Nephron (organoid): ENCODE measurements at regions not wholly inside any gene's neighbourhood (a gene's known extent, or its start where the extent isn't known, plus 50 kb on each side); places are given as distances from the start of the nearest gene placed in this dataset.

Experiments used
- H3K27ac Mint-ChIP-seq, 3 experiments: 2 replicates each; pipeline ENCODE4 v1.8.0; 2020; ENCODE audit warnings: mixed read lengths in 3 of 3, mild to moderate bottlenecking in 2 of 3, moderate library complexity in 1 of 3
- H3K27me3 Mint-ChIP-seq: 2 replicates; pipeline ENCODE4 v1.8.0; 2021; ENCODE audit warnings: low read depth, mild to moderate bottlenecking, moderate library complexity, mixed read lengths
- H3K36me3 Mint-ChIP-seq: 2 replicates; pipeline ENCODE4 v1.8.0; 2020; ENCODE audit warnings: low read depth, mixed read lengths
- H3K4me1 Mint-ChIP-seq: 2 replicates; pipeline ENCODE4 v1.8.0; 2020; ENCODE audit warnings: mixed read lengths
- H3K4me3 Mint-ChIP-seq, 3 experiments: 2 replicates each; pipeline ENCODE4 v1.8.0; 2020; ENCODE audit warnings: mild to moderate bottlenecking in 3 of 3, mixed read lengths in 3 of 3, moderate library complexity in 2 of 3
- H3K9me3 Mint-ChIP-seq: 2 replicates; pipeline ENCODE4 v1.8.0; 2020; ENCODE audit warnings: mixed read lengths
- TF ChIP-seq, protein P1 (sequence below), 3 experiments: fragments of 200-600 bp; sonication (generic); IDR thresholded peaks; one replicate each; pipeline ENCODE4 v1.5.0; 2021; ENCODE audit warnings: antibody characterized with exemption in 3 of 3; ENCODE audit not compliant: unreplicated experiment in 3 of 3

DNA sequence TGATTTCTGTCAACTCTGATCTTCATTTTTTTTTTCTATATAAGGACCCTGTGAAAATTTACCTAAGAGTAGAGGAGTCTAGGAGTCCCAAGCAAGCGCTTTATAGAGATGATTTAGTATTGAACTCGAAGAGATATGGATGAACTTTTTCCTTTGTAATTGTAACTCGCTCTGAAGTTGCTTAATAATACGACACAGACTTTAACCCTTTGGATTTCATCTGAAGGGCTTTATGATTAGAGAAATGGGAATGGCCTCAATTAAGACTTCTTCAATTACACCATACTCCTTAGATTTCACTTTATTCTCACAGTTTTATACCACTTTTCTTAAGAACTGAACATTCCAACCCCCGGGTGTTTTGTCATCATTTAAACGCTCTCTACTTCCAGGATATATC is 647.7 kb downstream of the HTR1A start:
- TF ChIP-seq, protein P1, sequence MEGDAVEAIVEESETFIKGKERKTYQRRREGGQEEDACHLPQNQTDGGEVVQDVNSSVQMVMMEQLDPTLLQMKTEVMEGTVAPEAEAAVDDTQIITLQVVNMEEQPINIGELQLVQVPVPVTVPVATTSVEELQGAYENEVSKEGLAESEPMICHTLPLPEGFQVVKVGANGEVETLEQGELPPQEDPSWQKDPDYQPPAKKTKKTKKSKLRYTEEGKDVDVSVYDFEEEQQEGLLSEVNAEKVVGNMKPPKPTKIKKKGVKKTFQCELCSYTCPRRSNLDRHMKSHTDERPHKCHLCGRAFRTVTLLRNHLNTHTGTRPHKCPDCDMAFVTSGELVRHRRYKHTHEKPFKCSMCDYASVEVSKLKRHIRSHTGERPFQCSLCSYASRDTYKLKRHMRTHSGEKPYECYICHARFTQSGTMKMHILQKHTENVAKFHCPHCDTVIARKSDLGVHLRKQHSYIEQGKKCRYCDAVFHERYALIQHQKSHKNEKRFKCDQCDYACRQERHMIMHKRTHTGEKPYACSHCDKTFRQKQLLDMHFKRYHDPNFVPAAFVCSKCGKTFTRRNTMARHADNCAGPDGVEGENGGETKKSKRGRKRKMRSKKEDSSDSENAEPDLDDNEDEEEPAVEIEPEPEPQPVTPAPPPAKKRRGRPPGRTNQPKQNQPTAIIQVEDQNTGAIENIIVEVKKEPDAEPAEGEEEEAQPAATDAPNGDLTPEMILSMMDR (IDR thresholded peaks at IDR 0.05; ENCODE audit: unreplicated experiment in 3 of 3), result no peak
- Mint-ChIP-seq H3K27me3 (no peaks in the 10 kb centered on the region), H3K4me3 (no peak overlapping the region), H3K4me1 (no peaks in the 10 kb centered on the region), H3K27ac (no peak overlapping the region), H3K36me3 (no peaks in the 10 kb centered on the region), H3K9me3 (no peaks in the 10 kb centered on the region)

DNA sequence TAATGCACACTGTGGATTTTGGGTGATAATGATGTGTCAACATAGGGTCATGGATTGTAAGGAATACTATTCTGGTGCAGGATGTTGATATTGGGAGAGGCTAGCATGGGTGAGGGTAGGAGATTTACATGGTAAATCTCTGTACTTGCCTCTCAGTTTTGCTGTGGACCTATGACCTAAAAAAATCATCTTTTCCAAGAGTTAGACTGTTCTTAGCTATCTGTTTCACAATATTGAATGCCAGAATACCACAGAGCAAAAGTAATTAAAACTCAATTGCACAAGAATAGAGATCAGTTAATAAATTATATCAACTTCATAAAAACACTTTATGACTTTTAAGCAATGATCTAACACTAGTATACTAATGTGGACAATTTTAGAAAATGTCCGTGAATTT is 651.6 kb downstream of the HTR1A start:
- no peaks in the 10 kb centered on the region for H3K9me3 Mint-ChIP-seq
- no peaks in the 10 kb centered on the region for H3K27me3 Mint-ChIP-seq
- H3K4me3 Mint-ChIP-seq, result no peak overlapping the region
- TF ChIP-seq, protein P1 (IDR thresholded peaks at IDR 0.05; ENCODE audit: unreplicated experiment in 3 of 3), result no peak
- no peaks in the 10 kb centered on the region for H3K36me3 Mint-ChIP-seq
- H3K27ac Mint-ChIP-seq, result no peak overlapping the region
- no peaks in the 10 kb centered on the region for H3K4me1 Mint-ChIP-seq

DNA sequence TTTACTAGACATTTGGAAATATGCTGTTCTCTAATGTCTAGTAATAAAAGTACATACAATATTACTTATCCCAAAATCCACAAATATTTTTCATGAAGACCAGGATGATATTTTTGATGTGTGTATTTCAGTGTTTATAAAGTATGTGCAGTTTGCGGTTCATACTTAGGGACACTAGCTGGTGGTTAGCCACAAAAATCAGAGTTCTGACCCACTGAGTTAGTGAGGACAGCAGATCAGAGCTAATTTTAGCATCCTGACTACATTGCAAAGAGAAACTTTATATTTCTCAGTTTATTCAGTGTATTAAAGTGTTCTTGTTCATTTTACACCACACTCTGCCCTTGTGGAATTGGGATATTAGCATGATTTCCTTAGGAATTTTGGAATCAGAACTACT is 655.3 kb downstream of the HTR1A start:
- H3K36me3 Mint-ChIP-seq, result no peaks in the 10 kb centered on the region
- no peak overlapping the region for H3K27ac Mint-ChIP-seq
- no peaks in the 10 kb centered on the region for H3K4me1 Mint-ChIP-seq
- TF ChIP-seq, protein P1 (IDR thresholded peaks at IDR 0.05; ENCODE audit: unreplicated experiment in 3 of 3), result no peak
- H3K9me3 Mint-ChIP-seq, result no peaks in the 10 kb centered on the region
- no peak overlapping the region for H3K4me3 Mint-ChIP-seq
- no peaks in the 10 kb centered on the region for H3K27me3 Mint-ChIP-seq

DNA sequence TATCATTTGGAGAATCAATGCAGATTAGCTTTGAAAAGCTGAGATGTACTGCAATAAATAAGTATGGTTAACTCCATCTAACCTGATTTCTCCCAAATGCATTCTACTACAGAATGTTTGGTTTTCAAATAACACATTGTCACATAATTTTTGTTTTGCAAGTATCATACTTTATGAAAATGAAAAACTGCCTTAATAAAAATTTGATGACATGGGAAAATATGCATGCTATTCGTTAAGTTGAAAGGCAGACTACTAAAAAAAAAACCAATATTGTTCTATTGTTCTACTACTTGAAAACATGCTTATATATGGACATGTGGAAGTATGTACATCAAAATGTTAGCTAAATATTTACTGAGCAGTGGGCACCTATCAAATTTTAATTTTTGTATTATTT is 668.9 kb downstream of the HTR1A start:
- Mint-ChIP-seq H3K4me1 (no peaks in the 10 kb centered on the region), H3K9me3 (no peaks in the 10 kb centered on the region), H3K27ac (no peak overlapping the region), H3K4me3 (no peak overlapping the region), H3K27me3 (no peaks in the 10 kb centered on the region), H3K36me3 (no peaks in the 10 kb centered on the region)
- TF ChIP-seq, protein P1 (IDR thresholded peaks at IDR 0.05; ENCODE audit: unreplicated experiment in 3 of 3), result no peak

DNA sequence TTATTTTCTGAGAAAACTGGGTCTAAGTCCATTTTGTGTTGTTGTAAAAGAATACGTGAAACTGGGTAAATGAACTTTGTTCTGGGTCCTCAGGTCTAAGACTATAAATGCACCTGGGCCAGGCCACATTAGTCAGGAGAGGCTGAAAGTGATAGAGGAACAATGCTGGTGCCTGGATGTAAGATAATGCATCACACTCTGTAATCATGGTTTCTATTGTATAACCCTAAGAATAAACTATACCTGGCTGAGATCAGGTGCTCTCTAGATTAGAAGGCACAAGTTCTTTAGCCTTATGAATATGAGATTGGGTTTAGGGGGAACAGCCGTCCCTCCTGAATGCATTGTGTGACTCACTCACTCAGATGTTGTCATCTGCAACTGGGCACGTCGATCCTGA is 675.5 kb downstream of the HTR1A start:
- TF ChIP-seq, protein P1 (IDR thresholded peaks at IDR 0.05; ENCODE audit: unreplicated experiment in 3 of 3), result no peak
- H3K9me3 Mint-ChIP-seq, result no peaks in the 10 kb centered on the region
- H3K4me1 Mint-ChIP-seq, result no peaks in the 10 kb centered on the region
- no peak overlapping the region for H3K4me3 Mint-ChIP-seq
- H3K27ac Mint-ChIP-seq, result no peak overlapping the region
- H3K27me3 Mint-ChIP-seq, result no peaks in the 10 kb centered on the region
- no peaks in the 10 kb centered on the region for H3K36me3 Mint-ChIP-seq

DNA sequence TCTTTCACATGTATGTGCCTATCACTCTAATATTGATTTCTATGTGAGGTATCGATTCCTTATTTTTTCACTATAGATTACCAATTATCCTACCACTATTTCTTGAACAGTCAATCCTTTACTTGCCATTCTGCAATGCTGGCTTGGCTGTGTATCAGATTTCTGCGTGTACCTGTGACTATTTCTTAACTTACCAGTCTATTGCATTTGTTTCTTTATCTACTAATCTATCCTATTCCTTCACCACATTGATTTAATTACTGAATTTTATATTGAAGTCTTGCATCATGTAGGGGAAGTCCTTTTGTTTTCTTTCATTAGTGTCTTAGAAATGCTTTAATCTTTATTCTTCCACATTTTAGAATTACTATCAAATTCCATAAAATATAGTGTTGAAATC is 684.8 kb downstream of the LRRC70 start:
- no peaks in the 10 kb centered on the region for H3K9me3 Mint-ChIP-seq
- no peaks in the 10 kb centered on the region for H3K36me3 Mint-ChIP-seq
- TF ChIP-seq, protein P1 (IDR thresholded peaks at IDR 0.05; ENCODE audit: unreplicated experiment in 3 of 3), result no peak
- H3K27ac Mint-ChIP-seq, result no peak overlapping the region
- no peaks in the 10 kb centered on the region for H3K27me3 Mint-ChIP-seq
- no peaks in the 10 kb centered on the region for H3K4me1 Mint-ChIP-seq
- H3K4me3 Mint-ChIP-seq, result no peak overlapping the region
